HL-60 (cell line): ENCODE measurements at regions not wholly inside any gene's neighbourhood (a gene's known extent, or its start where the extent isn't known, plus 50 kb on each side); places are given as distances from the start of the nearest gene placed in this dataset.

Experiments
- DNase-seq, 2 experiments: peaks; one replicate each; pipeline ENCODE4 v3.0.0-alpha.2; 2010 to 2020; ENCODE audit warnings: low read depth in 1 of 2, low spot score in 1 of 2
- H3K27ac ChIP-seq: fragments of 250-450 bp; sonication (Bioruptor Pico); replicated peaks from 2 replicates; pipeline ENCODE4 v1.5.1; 2020; ENCODE audit warnings: mild to moderate bottlenecking, moderate library complexity
- H3K27me3 ChIP-seq: fragments of 250-450 bp; sonication (Bioruptor Pico); 2 replicates; pipeline ENCODE4 v1.5.1; 2021; ENCODE audit warnings: mild to moderate bottlenecking, moderate library complexity; ENCODE audit not compliant: insufficient read depth, poor library complexity, severe bottlenecking
- H3K4me3 ChIP-seq: replicated peaks from 2 replicates; pipeline ENCODE4 v1.5.1; 2011; ENCODE audit warnings: mild to moderate bottlenecking, control low read depth, low read length; ENCODE audit not compliant: insufficient read depth
- CTCF ChIP-seq: IDR thresholded peaks from one replicate; pipeline ENCODE4 v1.5.1; 2011; ENCODE audit warnings: low read length, control low read depth, inconsistent platforms; ENCODE audit not compliant: insufficient read depth
- GABPA ChIP-seq: IDR thresholded peaks from 2 replicates; pipeline ENCODE4 v1.6.1; 2012; ENCODE audit warnings: low read depth
- POLR2AphosphoS5 ChIP-seq: IDR thresholded peaks from 2 replicates; pipeline ENCODE4 v1.6.1; 2012; ENCODE audit warnings: low read depth
- REST ChIP-seq: IDR thresholded peaks from 2 replicates; pipeline ENCODE4 v1.6.1; 2012; ENCODE audit warnings: low read depth; ENCODE audit not compliant: insufficient replicate concordance
- SPI1 ChIP-seq: IDR thresholded peaks from 2 replicates; pipeline ENCODE4 v1.6.1; 2012; ENCODE audit warnings: low read depth, mild to moderate bottlenecking, borderline replicate concordance

GRCh38 chr12:77560714-77561113 lies 270.0 kb upstream of the NAV3 start:
- Histone ChIP-seq H3K27me3 (no peaks in the 10 kb centered on the region), H3K4me3 (no peak overlapping the region), H3K27ac (no peak overlapping the region)
- no peak for DNase-seq
- TF ChIP-seq REST: no peak

DNA sequence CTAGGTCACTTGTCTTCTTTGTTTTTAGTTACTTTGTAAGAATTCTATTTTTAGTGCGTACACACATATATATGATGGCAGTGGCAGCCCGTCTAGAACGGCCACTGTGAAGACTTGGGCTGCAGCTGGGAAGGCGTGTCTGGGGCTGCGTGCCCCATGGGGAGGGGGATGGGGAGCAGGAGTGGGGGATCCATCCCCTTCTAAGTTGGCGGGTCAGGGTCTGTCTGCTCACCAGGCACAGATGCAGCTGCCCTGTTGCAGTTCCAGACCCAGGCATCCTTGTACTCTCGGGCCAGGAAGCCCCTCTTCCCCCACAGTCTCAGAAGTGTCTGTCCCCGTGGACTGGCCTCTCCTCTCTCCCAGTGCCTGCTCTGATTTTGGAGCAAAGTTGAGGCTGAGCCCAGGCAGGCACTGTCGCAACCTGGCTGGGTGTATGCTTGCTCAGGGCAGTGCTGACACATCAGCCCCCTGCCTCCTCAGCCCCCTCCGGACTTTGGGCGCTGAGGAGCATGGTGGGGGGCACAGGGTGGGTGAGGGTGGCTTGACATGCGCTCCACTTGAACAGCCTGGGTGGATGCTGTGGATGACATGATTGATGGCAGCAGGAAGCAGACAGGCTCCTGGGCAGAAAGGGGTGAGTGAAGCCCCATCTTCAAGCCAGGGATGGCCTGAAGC lies 271.2 kb upstream of the NAV3 start:
- Histone ChIP-seq H3K4me3 (no peak overlapping the region), H3K27ac (no peak overlapping the region), H3K27me3 (no peaks in the 10 kb centered on the region)
- DNase-seq: no peak
- no peak for TF ChIP-seq GABPA
- no peak for TF ChIP-seq POLR2AphosphoS5
- TF ChIP-seq SPI1: no peak
- no peak for TF ChIP-seq REST
- no peak for TF ChIP-seq CTCF

DNA sequence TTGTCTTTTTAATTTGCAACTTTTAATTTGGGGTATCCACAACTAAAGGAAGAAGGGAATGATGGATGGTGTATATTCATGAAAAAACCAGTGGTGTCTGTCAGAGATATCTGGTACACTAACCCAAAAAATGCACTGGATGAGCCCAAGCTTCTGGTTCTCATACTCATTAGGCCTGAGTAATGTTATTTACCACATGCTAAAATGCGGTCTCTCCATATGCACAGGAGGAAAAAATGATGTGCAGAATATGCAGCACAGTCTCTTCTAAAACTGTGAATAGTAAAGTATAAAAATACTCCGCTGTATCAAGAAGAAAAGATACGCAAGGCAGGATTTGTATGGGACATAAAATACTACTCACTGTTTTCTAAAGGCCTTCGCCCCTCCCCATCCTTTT lies 275.6 kb upstream of the NAV3 start:
- TF ChIP-seq CTCF (no peak), GABPA (no peak), POLR2AphosphoS5 (no peak)
- Histone ChIP-seq H3K4me3 (no peak overlapping the region), H3K27me3 (no peaks in the 10 kb centered on the region), H3K27ac (no peak overlapping the region)
- no peak for DNase-seq

DNA sequence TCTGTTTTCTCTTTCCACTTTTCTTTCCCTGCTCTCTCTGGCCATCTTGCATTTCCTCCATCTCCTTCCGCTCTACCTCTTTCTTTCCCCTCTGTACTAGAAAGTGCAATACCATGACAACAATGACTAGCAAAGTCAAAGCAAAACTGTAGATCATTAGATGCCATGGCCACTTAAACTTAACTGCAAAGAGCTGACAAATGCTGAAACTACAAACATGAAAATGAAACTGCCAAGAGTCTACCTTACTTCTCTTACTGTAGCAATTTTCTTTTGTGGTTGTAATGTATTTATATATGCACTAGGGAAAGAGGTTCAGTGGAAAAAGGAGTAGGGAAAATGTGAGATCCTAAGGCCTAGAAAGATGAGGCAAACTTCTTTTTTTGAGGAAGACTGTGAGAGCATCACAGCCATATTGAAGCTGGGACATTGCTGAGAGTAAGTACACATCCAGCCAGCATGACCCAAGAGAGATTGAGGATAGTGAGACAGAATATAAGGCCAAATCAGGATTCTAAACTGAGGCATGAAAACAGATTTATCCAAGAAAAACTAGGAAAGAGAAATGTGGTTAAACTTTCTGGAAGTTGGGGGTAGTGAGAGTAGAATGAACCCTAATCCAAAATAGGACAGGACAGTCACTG lies 276.6 kb upstream of the NAV3 start:
- DNase-seq: no peak
- TF ChIP-seq REST (no peak), CTCF (no peak), SPI1 (no peak), POLR2AphosphoS5 (no peak)
- H3K27me3 ChIP-seq: no peaks in the 10 kb centered on the region
- H3K27ac ChIP-seq: no peak overlapping the region
- H3K4me3 ChIP-seq: no peak overlapping the region
